Sigmoid colon (tissue), 4 donors: ENCODE measurements at regions not wholly inside any gene's neighbourhood (a gene's known extent, or its start where the extent isn't known, plus 50 kb on each side); places are given as distances from the start of the nearest gene placed in this dataset.

ENCODE experiments used
- CTCF ChIP-seq, 4 experiments: fragments of 450-650 bp in 3 of 4; fragments of 200-600 bp in 1 of 4; IDR thresholded peaks; one replicate each; pipeline ENCODE4 v1.5.1; 2016 to 2019; ENCODE audit warnings: antibody characterized with exemption in 4 of 4, mild to moderate bottlenecking in 3 of 4, moderate library complexity in 2 of 4
- EP300 ChIP-seq, 4 donors: sonication (generic); formaldehyde crosslinking; IDR thresholded peaks; one replicate each; pipeline ENCODE4 v1.6.1; 2017; ENCODE audit warnings: antibody characterized with exemption in 4 of 4
- POLR2A ChIP-seq, 2 donors: fragments of 450-650 bp; IDR thresholded peaks; one replicate each; pipeline ENCODE4 v1.6.1; 2016; ENCODE audit warnings: antibody characterized with exemption in 2 of 2, mild to moderate bottlenecking in 2 of 2, moderate library complexity in 2 of 2
- POLR2AphosphoS5 ChIP-seq, 4 donors: sonication (generic); formaldehyde crosslinking; IDR thresholded peaks; one replicate each; pipeline ENCODE4 v1.6.1; 2017; ENCODE audit warnings: antibody characterized with exemption in 4 of 4

- no peak for TF ChIP-seq CTCF (IDR thresholded peaks at IDR 0.05)
- TF ChIP-seq POLR2A (IDR thresholded peaks at IDR 0.05), result no peak
- TF ChIP-seq POLR2AphosphoS5 (IDR thresholded peaks at IDR 0.05), result no peak
- TF ChIP-seq EP300 (IDR thresholded peaks at IDR 0.05), result no peak
Measured at GRCh38 chr2:120541553-120541932, 194.1 kb upstream of the GLI2 start.
